ENCODE measurements at regions not wholly inside any gene's neighbourhood (a gene's known extent, or its start where the extent isn't known, plus 50 kb on each side); places are given as distances from the start of the nearest gene placed in this dataset.

GRCh38 chr10:108789336-108789735 lies 1134.0 kb downstream of the XPNPEP1 start:
- TF ChIP-seq CTCF (IDR thresholded peaks at IDR 0.05) = no peak
- Histone ChIP-seq H3K4me3 (no peak overlapping the region), H3K27ac (no peak overlapping the region)
- DNase-seq (ENCODE audit: low spot score) = no peak

- Histone ChIP-seq H3K4me3 (no peak overlapping the region), H3K27ac (no peak overlapping the region)
- no peak for DNase-seq (ENCODE audit: low spot score)
- no peak for TF ChIP-seq CTCF (IDR thresholded peaks at IDR 0.05)
Observed at GRCh38 chr10:108788891-108789290, 1134.4 kb downstream of the XPNPEP1 start.

- Histone ChIP-seq H3K4me3 (no peak overlapping the region), H3K27ac (no peak overlapping the region)
- no peak for TF ChIP-seq CTCF (IDR thresholded peaks at IDR 0.05)
- DNase-seq (ENCODE audit: low spot score) = no peak
Observed at GRCh38 chr10:108787932-108788331, 1135.4 kb downstream of the XPNPEP1 start.

GRCh38 chr10:108785011-108785410 lies 1138.3 kb downstream of the XPNPEP1 start:
- no peak for DNase-seq (ENCODE audit: low spot score)
- Histone ChIP-seq H3K4me3 (no peak overlapping the region), H3K27ac (no peak overlapping the region)
- no peak for TF ChIP-seq CTCF (IDR thresholded peaks at IDR 0.05)

- TF ChIP-seq CTCF (IDR thresholded peaks at IDR 0.05) = no peak
- Histone ChIP-seq H3K4me3 (no peak overlapping the region), H3K27ac (no peak overlapping the region)
- no peak for DNase-seq (ENCODE audit: low spot score)
Observed at GRCh38 chr10:108784534-108784933, 1138.8 kb downstream of the XPNPEP1 start.

- Histone ChIP-seq H3K4me3 (no peak overlapping the region), H3K27ac (no peak overlapping the region)
- no peak for TF ChIP-seq CTCF (IDR thresholded peaks at IDR 0.05)
- DNase-seq (ENCODE audit: low spot score) = no peak
Observed at GRCh38 chr10:108783897-108784296, 1139.4 kb downstream of the XPNPEP1 start.

- H3K27ac ChIP-seq = no peak overlapping the region
- no peak overlapping the region for H3K4me3 ChIP-seq
- no peak for TF ChIP-seq CTCF (IDR thresholded peaks at IDR 0.05)
- no peak for DNase-seq (ENCODE audit: low spot score)
Observed at GRCh38 chr10:108782411-108782810, 1140.9 kb downstream of the XPNPEP1 start.
